HS-5 (cell line): ENCODE measurements at regions not wholly inside any gene's neighbourhood (a gene's known extent, or its start where the extent isn't known, plus 50 kb on each side); places are given as distances from the start of the nearest gene placed in this dataset.

ENCODE experiments used
- DNase-seq: peaks from one replicate; pipeline ENCODE4 v3.0.0-alpha.2; 2012; ENCODE audit warnings: low read depth

- DNase-seq = no peak
Measured at GRCh38 chr2:13010283-13010682, 293.5 kb downstream of the TRIB2 start.

GRCh38 chr2:13014783-13015182, 298.0 kb downstream of the TRIB2 start:
- DNase-seq = no peak

GRCh38 chr2:13015532-13016320, 299.0 kb downstream of the TRIB2 start:
- DNase-seq = no peak

- DNase-seq = no peak
Measured at GRCh38 chr2:13018490-13018889, 301.8 kb downstream of the TRIB2 start.

GRCh38 chr2:13019781-13020180, 303.0 kb downstream of the TRIB2 start:
- DNase-seq = no peak

GRCh38 chr2:13020469-13020868, 303.7 kb downstream of the TRIB2 start:
- no peak for DNase-seq

GRCh38 chr2:13021470-13021957, 304.8 kb downstream of the TRIB2 start:
- DNase-seq = no peak

GRCh38 chr2:13030606-13031005, 313.9 kb downstream of the TRIB2 start:
- no peak for DNase-seq

GRCh38 chr2:13034861-13035260, 318.1 kb downstream of the TRIB2 start:
- no peak for DNase-seq

- DNase-seq = no peak
Measured at GRCh38 chr2:13035866-13036265, 319.1 kb downstream of the TRIB2 start.

- DNase-seq = no peak
Measured at GRCh38 chr2:13040043-13040442, 323.3 kb downstream of the TRIB2 start.

- peak; percentile 11 for DNase-seq
Measured at GRCh38 chr2:13046557-13047165, 329.9 kb downstream of the TRIB2 start.

GRCh38 chr2:13050764-13051163, 334.0 kb downstream of the TRIB2 start:
- no peak for DNase-seq

GRCh38 chr2:13052547-13052946, 335.8 kb downstream of the TRIB2 start:
- DNase-seq = no peak

GRCh38 chr2:13056259-13056843, 339.6 kb downstream of the TRIB2 start:
- DNase-seq = no peak

- no peak for DNase-seq
Measured at GRCh38 chr2:13057671-13058070, 340.9 kb downstream of the TRIB2 start.

- no peak for DNase-seq
Measured at GRCh38 chr2:13066676-13067075, 349.9 kb downstream of the TRIB2 start.

- DNase-seq = no peak
Measured at GRCh38 chr2:13067508-13067907, 350.8 kb downstream of the TRIB2 start.

GRCh38 chr2:13089971-13090370, 373.2 kb downstream of the TRIB2 start:
- no peak for DNase-seq

- peak; percentile 13 for DNase-seq
Measured at GRCh38 chr2:13091455-13091854, 374.7 kb downstream of the TRIB2 start.

GRCh38 chr2:13091861-13092378, 375.2 kb downstream of the TRIB2 start:
- DNase-seq = no peak

- no peak for DNase-seq
Measured at GRCh38 chr2:13093416-13093991, 376.8 kb downstream of the TRIB2 start.
